GM21447 (cell line): ENCODE measurements at regions not wholly inside any gene's neighbourhood (a gene's known extent, or its start where the extent isn't known, plus 50 kb on each side); places are given as distances from the start of the nearest gene placed in this dataset.
"Not testable (repeated sequence)": the region's sequence is repeated elsewhere in the genome, so short reads cannot be mapped to it uniquely, and the experiment has no call there.

Source experiments
- ATAC-seq: cut with Tn5 transposase; IDR thresholded peaks from one replicate; pipeline ENCODE4 v1.9.1; 2021; ENCODE audit not compliant: unreplicated experiment

GRCh38 chr6:139998478-139998877 is 624.0 kb upstream of the CITED2 start:
- ATAC-seq: not testable (repeated sequence)

GRCh38 chr6:139996253-139996834 is 621.9 kb upstream of the CITED2 start:
- ATAC-seq: peak; percentile 75

DNA sequence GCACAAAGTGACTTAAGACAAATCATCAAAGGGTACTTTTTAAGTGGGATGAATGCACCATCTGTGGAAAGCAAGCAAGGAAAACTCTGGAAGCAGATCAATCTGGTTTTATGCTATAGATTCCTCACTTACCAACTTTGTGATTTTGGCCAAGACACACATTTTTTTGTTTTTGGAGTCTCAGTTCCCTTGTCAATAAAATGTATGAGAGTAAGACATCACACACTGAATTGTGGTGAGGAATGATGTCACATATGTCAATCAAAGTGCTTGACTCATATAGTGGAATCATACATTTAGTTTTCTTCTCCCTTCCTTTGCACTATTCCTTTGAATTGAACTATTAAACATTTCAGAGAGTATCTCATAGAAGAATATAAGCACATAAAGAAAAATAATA is 620.5 kb upstream of the CITED2 start:
- no peak for ATAC-seq

GRCh38 chr6:139990856-139991465 is 616.5 kb upstream of the CITED2 start:
- no peak for ATAC-seq

- ATAC-seq: no peak
These were observed 615.7 kb upstream of the CITED2 start for GRCh38 chr6:139990026-139990686.

- ATAC-seq: no peak
These were observed 614.2 kb upstream of the CITED2 start for GRCh38 chr6:139988685-139989084.

- no peak for ATAC-seq
These were observed 612.6 kb upstream of the CITED2 start for GRCh38 chr6:139987091-139987490.

- no peak for ATAC-seq
These were observed 610.9 kb upstream of the CITED2 start for GRCh38 chr6:139985236-139985815.

DNA sequence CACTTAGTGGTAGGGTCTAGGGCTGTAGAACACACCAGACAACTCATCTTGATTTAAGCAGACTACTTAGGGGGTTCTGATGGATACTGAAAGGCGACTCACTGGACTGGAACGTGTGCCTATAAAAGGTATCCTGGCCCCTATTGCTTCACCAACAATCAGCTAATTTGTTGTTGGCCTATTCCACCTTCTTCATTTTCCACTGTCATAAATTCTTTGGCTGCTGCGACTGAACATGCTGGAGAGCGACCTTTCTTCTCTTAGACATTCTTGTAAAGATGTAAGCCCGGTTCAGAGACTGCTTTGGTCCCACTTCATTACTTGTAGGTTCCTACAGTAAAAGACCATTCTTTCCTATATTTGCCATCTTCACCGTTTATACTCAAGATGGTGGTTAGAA is 609.9 kb upstream of the CITED2 start:
- no peak for ATAC-seq

- ATAC-seq: no peak
These were observed 609.3 kb upstream of the CITED2 start for GRCh38 chr6:139983555-139984276.

- no peak for ATAC-seq
These were observed 608.3 kb upstream of the CITED2 start for GRCh38 chr6:139982652-139983295.

DNA sequence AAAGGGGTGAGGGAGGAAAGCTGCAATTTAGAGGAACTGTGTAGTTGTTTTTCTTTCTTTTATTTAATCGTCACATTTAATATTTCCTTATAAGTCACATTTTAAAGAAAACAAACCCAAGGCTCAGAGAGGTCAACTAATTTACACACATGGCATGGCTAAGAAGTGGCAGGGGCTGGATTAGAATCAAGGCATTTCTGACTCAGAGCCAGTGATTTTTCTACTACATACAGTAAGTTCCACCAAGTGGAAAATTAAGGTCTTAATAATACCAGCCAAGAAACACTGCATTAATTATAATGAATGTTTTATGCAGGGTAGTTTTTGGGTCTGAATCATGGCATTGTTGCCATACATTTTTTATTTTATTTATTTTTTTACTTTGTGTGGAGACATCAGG is 607.7 kb upstream of the CITED2 start:
- no peak for ATAC-seq

- ATAC-seq: no peak
These were observed 607.3 kb upstream of the CITED2 start for GRCh38 chr6:139981768-139982181.

DNA sequence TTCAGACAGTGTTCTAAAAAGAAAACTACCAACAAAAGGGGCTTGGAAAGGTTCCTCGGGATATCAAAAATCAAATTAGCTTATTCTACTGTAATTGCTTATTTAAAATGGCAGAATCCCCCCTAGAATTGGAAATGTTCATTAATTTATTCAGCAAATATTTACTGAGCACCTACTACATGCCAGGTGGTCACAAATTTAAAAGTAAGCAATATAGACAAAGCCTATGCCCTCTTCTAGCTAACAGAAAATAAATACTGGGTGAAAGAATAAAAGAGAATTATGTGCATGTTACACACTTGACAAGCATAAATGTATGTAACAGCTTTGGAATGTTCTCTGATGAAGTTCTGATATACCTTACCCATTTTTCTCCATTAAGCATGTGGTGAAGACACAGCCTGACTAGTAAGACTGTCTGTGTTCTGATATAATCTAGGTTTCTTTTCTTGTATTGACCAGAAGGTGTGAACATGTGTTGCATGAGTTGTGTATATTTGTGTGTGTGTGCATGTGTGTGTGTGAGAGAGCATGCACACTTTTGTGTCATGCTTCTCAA is 606.7 kb upstream of the CITED2 start:
- ATAC-seq: no peak

DNA sequence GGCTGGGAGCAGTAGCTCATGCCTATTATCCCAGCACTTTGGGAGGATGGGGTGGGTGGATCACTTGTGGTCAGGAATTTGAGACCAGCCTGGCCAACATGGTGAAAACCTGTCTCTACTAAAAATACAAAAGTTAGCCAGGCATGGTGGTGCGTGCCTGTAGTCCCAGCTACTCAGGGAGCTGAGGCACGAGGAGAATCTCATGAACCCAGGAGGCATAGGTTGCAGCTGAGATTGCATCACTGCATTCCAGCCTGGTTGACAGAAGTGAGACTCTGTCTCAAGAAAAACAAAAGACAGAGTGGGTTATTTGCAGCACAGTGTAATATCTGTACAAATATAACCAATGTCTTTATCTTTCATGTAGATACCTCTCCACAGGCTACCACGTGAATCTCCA is 606.2 kb upstream of the CITED2 start:
- ATAC-seq: not testable (repeated sequence)

DNA sequence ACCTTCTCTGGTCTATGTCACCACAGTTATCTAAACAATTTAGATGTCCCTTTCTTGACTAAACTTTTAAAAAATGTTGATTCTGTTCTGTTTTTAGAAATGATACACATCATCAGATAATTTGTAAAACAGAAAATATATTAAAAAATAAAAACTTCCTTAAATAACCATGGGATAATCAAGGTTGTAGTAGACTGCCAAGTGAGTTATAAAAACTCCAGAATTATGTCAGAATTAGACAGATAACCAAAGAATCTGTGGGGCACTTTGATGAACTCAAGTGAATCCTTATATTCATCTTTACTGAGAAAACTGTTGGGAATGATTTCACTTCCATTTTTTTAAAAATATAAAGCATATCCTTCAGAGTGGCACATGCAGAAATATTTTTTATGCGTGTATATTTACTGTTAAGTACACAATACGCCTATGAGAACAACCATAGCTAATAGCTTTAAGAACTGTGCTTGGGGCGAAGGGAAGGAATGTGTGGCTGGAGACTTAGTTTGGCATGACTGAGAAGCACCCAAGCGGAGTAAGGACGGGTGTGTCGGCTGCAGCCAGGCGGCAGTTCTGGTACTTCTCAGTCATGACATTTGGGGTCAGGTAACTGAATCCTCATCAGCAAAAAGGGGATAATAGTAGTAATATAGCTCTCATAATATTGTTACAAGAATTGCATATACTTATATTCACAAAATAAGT is 604.7 kb upstream of the CITED2 start:
- no peak for ATAC-seq

GRCh38 chr6:139977887-139978332 is 603.5 kb upstream of the CITED2 start:
- no peak for ATAC-seq

- ATAC-seq: no peak
These were observed 599.4 kb upstream of the CITED2 start for GRCh38 chr6:139973669-139974344.

DNA sequence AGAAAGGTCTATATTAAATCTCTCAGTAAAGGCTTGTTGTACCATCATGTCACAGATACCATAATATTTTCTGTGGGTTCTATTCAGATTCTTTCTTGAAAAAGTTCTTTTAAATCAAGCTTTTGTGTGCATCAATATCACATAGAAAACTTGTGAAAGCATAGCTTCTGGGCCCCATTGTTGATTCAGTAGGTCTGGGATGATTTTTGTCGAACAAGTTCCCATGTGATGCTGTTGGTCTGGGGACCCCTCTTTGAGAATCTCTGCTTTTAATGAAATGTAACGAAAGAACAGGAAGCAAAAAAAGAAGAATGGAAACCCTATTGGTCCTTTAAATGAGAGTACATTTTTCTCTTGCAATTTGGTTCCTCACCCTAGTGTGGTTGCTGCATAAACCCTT is 597.7 kb upstream of the CITED2 start:
- no peak for ATAC-seq
